GM23338 (cell line): ENCODE measurements at regions not wholly inside any gene's neighbourhood (a gene's known extent, or its start where the extent isn't known, plus 50 kb on each side); places are given as distances from the start of the nearest gene placed in this dataset.

Source experiments
- CTCF ChIP-seq, 2 experiments: fragments of 200-600 bp in 1 of 2; sonication (generic) in 1 of 2; conservative IDR thresholded peaks; 2 replicates each; pipeline versions ENCODE4 v1.5.1 to v1.6.1; 2016 to 2017; ENCODE audit warnings: antibody characterized with exemption in 2 of 2, low read depth in 2 of 2, mild to moderate bottlenecking in 2 of 2, moderate library complexity in 1 of 2
- EZH2phosphoT487 ChIP-seq: fragments of 200-600 bp; sonication (generic); IDR thresholded peaks from one replicate; pipeline ENCODE4 v1.8.1; 2018; ENCODE audit warnings: antibody characterized with exemption; ENCODE audit not compliant: unreplicated experiment
- POLR2AphosphoS5 ChIP-seq: IDR thresholded peaks from 2 replicates; pipeline ENCODE4 v1.6.1; 2016; ENCODE audit warnings: antibody characterized with exemption, low read depth

- no peak for TF ChIP-seq EZH2phosphoT487
- TF ChIP-seq CTCF (conservative IDR thresholded peaks at IDR 0.05; ENCODE audit: low read depth in 2 of 2), result no peak
- TF ChIP-seq POLR2AphosphoS5, result no peak
Observed at GRCh38 chr6:48183178-48183577, 72.2 kb upstream of the PTCHD4 start.
